Activated naive CD4-positive, alpha-beta T cell treated with anti-CD3 and anti-CD28 coated beads, Interleukin-2, amount 50 U/mL, for 24 hours (primary cell): ENCODE measurements at regions not wholly inside any gene's neighbourhood (a gene's known extent, or its start where the extent isn't known, plus 50 kb on each side); places are given as distances from the start of the nearest gene placed in this dataset.

Source experiments
- H3K27ac Mint-ChIP-seq: one replicate; pipeline ENCODE4 v1.8.0; 2021; ENCODE audit warnings: mild to moderate bottlenecking, mixed read lengths
- H3K27me3 Mint-ChIP-seq: one replicate; pipeline ENCODE4 v1.8.0; 2021; ENCODE audit warnings: mixed read lengths
- H3K36me3 Mint-ChIP-seq: one replicate; pipeline ENCODE4 v1.8.0; 2021; ENCODE audit warnings: mixed read lengths
- H3K4me1 Mint-ChIP-seq: one replicate; pipeline ENCODE4 v1.8.0; 2021; ENCODE audit warnings: mixed read lengths
- H3K4me3 Mint-ChIP-seq: one replicate; pipeline ENCODE4 v1.8.0; 2021; ENCODE audit warnings: mild to moderate bottlenecking, mixed read lengths
- H3K9me3 Mint-ChIP-seq: one replicate; pipeline ENCODE4 v1.8.0; 2021; ENCODE audit warnings: mixed read lengths

GRCh38 chr3:145865399-145866018 is 295.5 kb downstream of the PLOD2 start:
- Mint-ChIP-seq H3K9me3 (no peaks in the 10 kb centered on the region), H3K27me3 (no peaks in the 10 kb centered on the region), H3K4me1 (no peaks in the 10 kb centered on the region), H3K36me3 (no peaks in the 10 kb centered on the region), H3K4me3 (no peak overlapping the region), H3K27ac (no peak overlapping the region)

DNA sequence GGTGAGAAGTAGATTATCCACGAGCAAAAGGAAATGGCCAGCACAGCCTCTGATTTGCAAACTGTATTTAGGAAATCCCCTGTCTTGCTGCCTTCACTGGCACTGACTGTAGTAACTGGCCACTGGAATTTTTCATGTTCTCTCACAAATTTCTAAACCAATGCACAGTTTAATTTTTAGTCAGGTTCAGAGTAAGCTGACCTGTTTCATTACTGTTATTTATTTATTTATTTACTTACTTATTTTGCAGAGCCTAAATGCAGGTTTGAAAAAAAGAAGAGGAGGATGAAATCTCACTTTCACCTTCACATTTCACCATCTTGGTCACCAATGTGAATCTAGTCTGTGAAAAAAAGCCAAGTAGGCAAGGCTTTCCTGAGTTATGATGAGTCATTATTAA is 291.0 kb downstream of the PLOD2 start:
- H3K36me3 Mint-ChIP-seq, result no peaks in the 10 kb centered on the region
- H3K4me1 Mint-ChIP-seq, result no peaks in the 10 kb centered on the region
- H3K4me3 Mint-ChIP-seq, result no peak overlapping the region
- H3K9me3 Mint-ChIP-seq, result no peaks in the 10 kb centered on the region
- no peaks in the 10 kb centered on the region for H3K27me3 Mint-ChIP-seq
- H3K27ac Mint-ChIP-seq, result no peak overlapping the region

DNA sequence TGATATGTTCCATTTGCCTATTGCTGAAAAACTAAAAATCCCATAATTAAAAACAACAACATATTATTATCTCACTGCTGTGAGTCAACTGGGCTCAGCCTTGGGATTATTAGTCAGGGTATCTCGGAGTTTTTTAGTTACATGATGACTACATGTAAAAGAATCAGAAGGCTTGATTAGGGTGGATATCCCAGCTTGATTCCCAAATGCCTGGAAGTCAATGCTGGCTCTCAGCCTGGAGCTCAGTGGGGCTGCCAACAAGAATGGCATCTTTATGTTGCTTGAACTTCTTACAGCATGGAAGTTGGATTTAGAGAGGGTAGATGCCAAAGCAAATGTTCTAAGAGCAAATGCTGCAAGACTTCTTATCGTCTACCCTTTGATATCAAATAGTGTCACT is 278.5 kb downstream of the PLOD2 start:
- H3K36me3 Mint-ChIP-seq, result no peaks in the 10 kb centered on the region
- H3K4me3 Mint-ChIP-seq, result no peak overlapping the region
- no peaks in the 10 kb centered on the region for H3K4me1 Mint-ChIP-seq
- H3K9me3 Mint-ChIP-seq, result peaks cover 9% of the 10 kb centered on the region
- no peaks in the 10 kb centered on the region for H3K27me3 Mint-ChIP-seq
- no peak overlapping the region for H3K27ac Mint-ChIP-seq

- Mint-ChIP-seq H3K27ac (no peak overlapping the region), H3K4me1 (no peaks in the 10 kb centered on the region), H3K36me3 (no peaks in the 10 kb centered on the region), H3K4me3 (no peak overlapping the region), H3K27me3 (no peaks in the 10 kb centered on the region), H3K9me3 (no peaks in the 10 kb centered on the region)
Measured at GRCh38 chr3:145889730-145890129, 271.3 kb downstream of the PLOD2 start.

DNA sequence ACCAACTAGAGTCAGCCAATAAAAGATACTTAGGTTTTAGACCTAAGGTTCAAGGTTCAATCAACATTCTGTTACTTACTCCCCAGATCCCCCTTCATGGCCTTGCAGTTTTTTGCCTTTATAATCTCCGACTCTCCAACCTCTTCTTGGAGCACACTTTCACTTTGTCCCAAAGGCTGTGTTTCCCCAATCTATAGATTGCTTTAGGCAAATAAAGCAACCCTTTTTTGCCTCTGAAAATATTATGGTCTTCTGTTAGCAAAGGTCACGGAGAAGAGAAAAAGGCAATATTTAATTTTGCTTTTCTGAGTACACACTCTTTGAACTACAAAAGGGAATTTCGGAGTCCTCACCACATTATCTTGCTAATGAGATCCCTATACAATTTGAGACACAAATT is 268.1 kb downstream of the PLOD2 start:
- no peak overlapping the region for H3K4me3 Mint-ChIP-seq

DNA sequence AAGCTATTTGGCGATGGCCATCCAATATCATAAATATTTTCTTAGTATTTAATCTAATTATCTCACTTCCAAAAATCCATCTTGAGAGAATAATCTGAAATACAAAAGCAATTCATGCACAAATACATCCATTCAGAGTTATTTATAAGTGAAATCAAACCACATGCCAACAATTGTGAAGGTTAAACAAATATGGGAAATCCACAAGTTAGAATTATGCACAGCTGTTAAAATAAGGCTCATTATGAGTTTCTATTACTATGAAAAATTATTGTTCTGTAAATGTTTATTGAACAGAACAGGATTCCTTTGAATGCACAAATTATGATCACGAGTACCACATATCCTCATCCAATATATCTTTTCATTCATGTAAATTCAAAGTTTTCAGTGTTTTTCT is 267.7 kb downstream of the PLOD2 start:
- Mint-ChIP-seq H3K27ac (no peak overlapping the region), H3K36me3 (no peaks in the 10 kb centered on the region), H3K4me3 (no peak overlapping the region), H3K4me1 (no peaks in the 10 kb centered on the region), H3K27me3 (no peaks in the 10 kb centered on the region), H3K9me3 (no peaks in the 10 kb centered on the region)

More for the DNA sequence above, 268.1 kb downstream of the PLOD2 start:
- Mint-ChIP-seq H3K9me3 (no peaks in the 10 kb centered on the region), H3K4me1 (no peaks in the 10 kb centered on the region), H3K27ac (no peak overlapping the region), H3K36me3 (no peaks in the 10 kb centered on the region), H3K27me3 (no peaks in the 10 kb centered on the region)

DNA sequence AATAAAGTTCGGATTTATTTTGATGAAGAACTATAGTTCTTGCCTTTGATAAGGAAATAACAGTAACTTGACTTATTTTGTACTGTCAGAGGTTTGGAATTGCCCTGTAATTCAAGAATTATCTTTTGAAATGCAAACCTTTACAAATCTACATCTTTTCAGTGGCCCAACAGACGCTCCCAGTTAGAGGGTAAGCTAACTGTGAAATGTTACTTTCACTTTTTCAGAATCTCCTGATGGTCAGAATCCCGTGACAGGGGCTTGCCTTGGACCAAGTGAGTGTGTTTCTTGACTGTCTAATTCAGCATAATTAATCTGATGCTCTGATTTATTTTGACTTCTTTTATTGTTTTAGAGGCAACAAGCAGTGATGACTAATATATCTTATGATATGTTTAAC is 262.5 kb downstream of the PLOD2 start:
- H3K4me3 Mint-ChIP-seq, result no peak overlapping the region
- no peaks in the 10 kb centered on the region for H3K4me1 Mint-ChIP-seq
- no peaks in the 10 kb centered on the region for H3K36me3 Mint-ChIP-seq
- H3K27ac Mint-ChIP-seq, result no peak overlapping the region
- H3K27me3 Mint-ChIP-seq, result no peaks in the 10 kb centered on the region
- no peaks in the 10 kb centered on the region for H3K9me3 Mint-ChIP-seq

DNA sequence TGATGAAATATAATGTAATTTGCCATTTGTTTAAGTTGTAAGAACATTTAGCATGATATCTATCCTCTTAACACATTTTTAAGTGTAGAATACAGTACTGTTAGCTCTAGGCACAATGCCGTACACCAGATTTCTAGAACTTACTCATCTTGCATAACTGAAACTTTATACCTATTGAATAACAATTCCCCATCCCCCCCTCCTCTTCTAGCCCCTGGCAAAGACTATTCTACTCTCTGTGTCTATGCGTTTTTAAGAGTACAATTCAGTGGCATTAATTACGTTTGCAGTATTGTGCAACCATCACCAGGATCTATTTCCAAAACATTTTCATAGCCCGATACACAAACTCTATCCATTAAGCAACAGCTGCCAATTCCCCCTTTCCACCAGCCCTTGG is 261.7 kb downstream of the PLOD2 start:
- Mint-ChIP-seq H3K4me3 (no peak overlapping the region), H3K9me3 (no peaks in the 10 kb centered on the region), H3K27ac (no peak overlapping the region), H3K36me3 (no peaks in the 10 kb centered on the region), H3K27me3 (no peaks in the 10 kb centered on the region), H3K4me1 (no peaks in the 10 kb centered on the region)

GRCh38 chr3:145900056-145900829 is 260.7 kb downstream of the PLOD2 start:
- Mint-ChIP-seq H3K9me3 (no peaks in the 10 kb centered on the region), H3K36me3 (no peaks in the 10 kb centered on the region), H3K4me3 (no peak overlapping the region), H3K27ac (no peak overlapping the region), H3K27me3 (no peaks in the 10 kb centered on the region), H3K4me1 (no peaks in the 10 kb centered on the region)

GRCh38 chr3:145902166-145902565 is 258.8 kb downstream of the PLOD2 start:
- Mint-ChIP-seq H3K9me3 (no peaks in the 10 kb centered on the region), H3K4me3 (no peak overlapping the region), H3K4me1 (no peaks in the 10 kb centered on the region), H3K27ac (no peak overlapping the region), H3K27me3 (no peaks in the 10 kb centered on the region), H3K36me3 (no peaks in the 10 kb centered on the region)

- no peaks in the 10 kb centered on the region for H3K9me3 Mint-ChIP-seq
- H3K27ac Mint-ChIP-seq, result no peak overlapping the region
- no peak overlapping the region for H3K4me3 Mint-ChIP-seq
- no peaks in the 10 kb centered on the region for H3K36me3 Mint-ChIP-seq
- no peaks in the 10 kb centered on the region for H3K4me1 Mint-ChIP-seq
- no peaks in the 10 kb centered on the region for H3K27me3 Mint-ChIP-seq
Measured at GRCh38 chr3:145903472-145904013, 257.4 kb downstream of the PLOD2 start.

GRCh38 chr3:145904138-145904537 is 256.8 kb downstream of the PLOD2 start:
- Mint-ChIP-seq H3K4me1 (no peaks in the 10 kb centered on the region), H3K27me3 (no peaks in the 10 kb centered on the region), H3K36me3 (no peaks in the 10 kb centered on the region), H3K27ac (no peak overlapping the region), H3K9me3 (no peaks in the 10 kb centered on the region), H3K4me3 (no peak overlapping the region)

DNA sequence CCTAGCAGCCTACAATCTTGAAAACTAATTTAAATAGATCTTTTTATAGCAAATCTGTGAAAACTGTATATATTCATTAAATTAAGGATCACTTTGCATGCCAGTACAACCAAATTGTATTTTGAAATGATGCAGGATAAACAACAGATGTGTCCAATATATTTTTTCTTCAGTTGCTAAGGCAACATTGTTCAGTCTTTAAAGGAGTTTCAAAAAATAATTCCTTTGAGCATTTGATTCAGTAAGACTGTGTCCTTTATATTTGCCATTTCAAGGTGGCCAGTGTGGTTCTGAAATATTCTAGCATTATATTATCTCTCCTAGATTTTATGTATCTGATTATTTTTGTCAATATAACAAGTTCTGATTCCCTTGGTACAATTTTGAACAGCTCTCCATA is 254.7 kb downstream of the PLOD2 start:
- Mint-ChIP-seq H3K9me3 (no peaks in the 10 kb centered on the region), H3K27ac (no peak overlapping the region), H3K27me3 (no peaks in the 10 kb centered on the region), H3K36me3 (no peaks in the 10 kb centered on the region), H3K4me1 (no peaks in the 10 kb centered on the region), H3K4me3 (no peak overlapping the region)

- Mint-ChIP-seq H3K4me1 (no peaks in the 10 kb centered on the region), H3K27ac (no peak overlapping the region), H3K27me3 (no peaks in the 10 kb centered on the region), H3K9me3 (no peaks in the 10 kb centered on the region), H3K36me3 (no peaks in the 10 kb centered on the region), H3K4me3 (no peak overlapping the region)
Measured at GRCh38 chr3:145906755-145907154, 254.2 kb downstream of the PLOD2 start.

GRCh38 chr3:145911016-145911415 is 250.0 kb downstream of the PLOD2 start:
- H3K9me3 Mint-ChIP-seq, result no peaks in the 10 kb centered on the region
- no peak overlapping the region for H3K4me3 Mint-ChIP-seq
- no peaks in the 10 kb centered on the region for H3K36me3 Mint-ChIP-seq
- no peaks in the 10 kb centered on the region for H3K4me1 Mint-ChIP-seq
- H3K27ac Mint-ChIP-seq, result no peak overlapping the region
- H3K27me3 Mint-ChIP-seq, result no peaks in the 10 kb centered on the region

- Mint-ChIP-seq H3K27me3 (no peaks in the 10 kb centered on the region), H3K4me3 (no peak overlapping the region), H3K4me1 (no peaks in the 10 kb centered on the region), H3K36me3 (no peaks in the 10 kb centered on the region), H3K27ac (no peak overlapping the region), H3K9me3 (peaks cover 14% of the 10 kb centered on the region)
Measured at GRCh38 chr3:145915787-145916186, 245.2 kb downstream of the PLOD2 start.
